ENCODE measurements at regions not wholly inside any gene's neighbourhood (a gene's known extent, or its start where the extent isn't known, plus 50 kb on each side); places are given as distances from the start of the nearest gene placed in this dataset.

GRCh38 chr13:109410868-109411267, 375.5 kb downstream of the IRS2 start:
- Mint-ChIP-seq H3K9me3 (ENCODE audit: unreplicated experiment) (no peaks in the 10 kb centered on the region), H3K27me3 (ENCODE audit: unreplicated experiment) (no peaks in the 10 kb centered on the region), H3K4me1 (ENCODE audit: unreplicated experiment) (peaks cover 28% of the 10 kb centered on the region), H3K4me3 (ENCODE audit: unreplicated experiment) (no peak overlapping the region), H3K27ac (ENCODE audit: unreplicated experiment) (no peak overlapping the region), H3K36me3 (ENCODE audit: unreplicated experiment) (no peaks in the 10 kb centered on the region)
- TF ChIP-seq CTCF (IDR thresholded peaks at IDR 0.05), result no peak
- DNase-seq (ENCODE audit: extremely low spot score, unreplicated experiment), result no peak

- H3K9me3 Mint-ChIP-seq (ENCODE audit: unreplicated experiment), result no peaks in the 10 kb centered on the region
- peaks cover 23% of the 10 kb centered on the region for H3K4me1 Mint-ChIP-seq (ENCODE audit: unreplicated experiment)
- H3K27ac Mint-ChIP-seq (ENCODE audit: unreplicated experiment), result no peak overlapping the region
- no peaks in the 10 kb centered on the region for H3K27me3 Mint-ChIP-seq (ENCODE audit: unreplicated experiment)
- no peaks in the 10 kb centered on the region for H3K36me3 Mint-ChIP-seq (ENCODE audit: unreplicated experiment)
- no peak for DNase-seq (ENCODE audit: extremely low spot score, unreplicated experiment)
- H3K4me3 Mint-ChIP-seq (ENCODE audit: unreplicated experiment), result no peak overlapping the region
- no peak for TF ChIP-seq CTCF (IDR thresholded peaks at IDR 0.05)
These were observed 377.6 kb downstream of the IRS2 start for GRCh38 chr13:109408591-109409382.

- TF ChIP-seq CTCF (IDR thresholded peaks at IDR 0.05), result no peak
- Mint-ChIP-seq H3K4me1 (ENCODE audit: unreplicated experiment) (peaks cover under 1% of the 10 kb centered on the region), H3K4me3 (ENCODE audit: unreplicated experiment) (no peak overlapping the region)
These were observed 379.9 kb downstream of the IRS2 start for GRCh38 chr13:109406376-109406992.

GRCh38 chr13:109403012-109403421, 383.4 kb downstream of the IRS2 start:
- Mint-ChIP-seq H3K27ac (ENCODE audit: unreplicated experiment) (no peak overlapping the region), H3K4me1 (ENCODE audit: unreplicated experiment) (no peaks in the 10 kb centered on the region), H3K9me3 (ENCODE audit: unreplicated experiment) (no peaks in the 10 kb centered on the region), H3K36me3 (ENCODE audit: unreplicated experiment) (no peaks in the 10 kb centered on the region), H3K27me3 (ENCODE audit: unreplicated experiment) (no peaks in the 10 kb centered on the region), H3K4me3 (ENCODE audit: unreplicated experiment) (no peak overlapping the region)
- DNase-seq (ENCODE audit: extremely low spot score, unreplicated experiment), result no peak
- TF ChIP-seq CTCF (IDR thresholded peaks at IDR 0.05), result no peak

More at GRCh38 chr13:109406376-109406992, 379.9 kb downstream of the IRS2 start:
- H3K27ac Mint-ChIP-seq (ENCODE audit: unreplicated experiment), result no peak overlapping the region
- H3K36me3 Mint-ChIP-seq (ENCODE audit: unreplicated experiment), result no peaks in the 10 kb centered on the region
- H3K27me3 Mint-ChIP-seq (ENCODE audit: unreplicated experiment), result no peaks in the 10 kb centered on the region
- no peaks in the 10 kb centered on the region for H3K9me3 Mint-ChIP-seq (ENCODE audit: unreplicated experiment)
- no peak for DNase-seq (ENCODE audit: extremely low spot score, unreplicated experiment)

- Mint-ChIP-seq H3K27me3 (ENCODE audit: unreplicated experiment) (no peaks in the 10 kb centered on the region), H3K27ac (ENCODE audit: unreplicated experiment) (no peak overlapping the region), H3K9me3 (ENCODE audit: unreplicated experiment) (no peaks in the 10 kb centered on the region), H3K4me3 (ENCODE audit: unreplicated experiment) (no peak overlapping the region), H3K36me3 (ENCODE audit: unreplicated experiment) (no peaks in the 10 kb centered on the region), H3K4me1 (ENCODE audit: unreplicated experiment) (no peaks in the 10 kb centered on the region)
- TF ChIP-seq CTCF (IDR thresholded peaks at IDR 0.05), result no peak
- no peak for DNase-seq (ENCODE audit: extremely low spot score, unreplicated experiment)
These were observed 384.5 kb downstream of the IRS2 start for GRCh38 chr13:109401891-109402290.
